GM13976 (cell line): ENCODE measurements at regions not wholly inside any gene's neighbourhood (a gene's known extent, or its start where the extent isn't known, plus 50 kb on each side); places are given as distances from the start of the nearest gene placed in this dataset.
"Not testable (repeated sequence)": the region's sequence is repeated elsewhere in the genome, so short reads cannot be mapped to it uniquely, and the experiment has no call there.

Source experiments
- DNase-seq: peaks from one replicate; pipeline ENCODE4 v3.0.0; 2012; ENCODE audit warnings: low spot score
- CTCF ChIP-seq: IDR thresholded peaks from 2 replicates; pipeline ENCODE4 v1.5.1; 2012; ENCODE audit warnings: borderline replicate concordance, mild to moderate bottlenecking; ENCODE audit not compliant: insufficient read depth; ENCODE audit errors: extremely low read depth, missing control alignments, control extremely low read depth
- in situ Hi-C: fragments of 300-500 bp; cut with MboI; formaldehyde crosslinking; loops from one replicate; pipeline ENCODE4 v1.12.0; 2022; ENCODE audit warnings: low sequenced_read_pairs, mixed read lengths, inconsistent platforms; ENCODE audit not compliant: unreplicated experiment

- in situ Hi-C loops, result no loop called here
- no peak for DNase-seq
- TF ChIP-seq CTCF, result no peak
Measured at GRCh38 chr12:107513636-107514400, 171.8 kb upstream of the PWP1 start.

- DNase-seq, result no peak
- no peak for TF ChIP-seq CTCF
- in situ Hi-C loops, result no loop called here
Measured at GRCh38 chr12:107514887-107515445, 170.6 kb upstream of the PWP1 start.

- in situ Hi-C loops, result no loop called here
- DNase-seq, result no peak
- TF ChIP-seq CTCF, result no peak
Measured at GRCh38 chr12:107515446-107515958, 170.1 kb upstream of the PWP1 start.

- in situ Hi-C loops, DNase-seq: not testable (repeated sequence)
Measured at GRCh38 chr12:107517816-107518215, 167.8 kb upstream of the PWP1 start.

- no peak for TF ChIP-seq CTCF
- no peak for DNase-seq
- in situ Hi-C loops, result no loop called here
Measured at GRCh38 chr12:107518868-107519267, 166.7 kb upstream of the PWP1 start.

- TF ChIP-seq CTCF, result no peak
- DNase-seq, result no peak
- in situ Hi-C loops, result no loop called here
Measured at GRCh38 chr12:107519906-107520859, 165.4 kb upstream of the PWP1 start.
